HEK293 (cell line): ENCODE measurements at regions not wholly inside any gene's neighbourhood (a gene's known extent, or its start where the extent isn't known, plus 50 kb on each side); places are given as distances from the start of the nearest gene placed in this dataset.

Source experiments
- CTCF ChIA-PET: fragments of 350-600 bp; formaldehyde crosslinking; extraction: SDS; loops from one replicate; lab custom pipeline; 2021; ENCODE audit warnings: antibody characterized with exemption; lab: Yijun Ruan, JAX
- POLR2A ChIA-PET: fragments of 300-600 bp; formaldehyde crosslinking; extraction: SDS; loops from one replicate; lab custom pipeline; 2020; ENCODE audit warnings: antibody characterized with exemption, inconsistent platforms; lab: Yijun Ruan, JAX
- H3K27ac ChIP-seq: fragments of 200-500 bp; sonication (Bioruptor generic); 2 replicates; pipeline ENCODE4 v1.5.1; 2014; ENCODE audit warnings: low read depth, low read length, control low read depth, inconsistent platforms; ENCODE audit errors: extremely low read depth
- H3K36me3 ChIP-seq, 2 experiments: fragments of 200-500 bp in 1 of 2; sonication (Bioruptor generic) in 1 of 2; 1 replicate in 1 of 2; 2 replicates in 1 of 2; pipeline ENCODE4 v1.5.1; 2014 to 2017; ENCODE audit warnings: inconsistent platforms in 2 of 2, low read length in 2 of 2; ENCODE audit not compliant: control insufficient read depth in 2 of 2, insufficient read depth in 1 of 2
- H3K4me1 ChIP-seq: fragments of 200-500 bp; sonication (Bioruptor generic); 2 replicates; pipeline ENCODE4 v1.5.1; 2014; ENCODE audit warnings: mild to moderate bottlenecking, low read length, inconsistent platforms; ENCODE audit not compliant: control insufficient read depth, insufficient read depth
- H3K4me3 ChIP-seq: 2 replicates; pipeline ENCODE4 v1.5.1; 2011; ENCODE audit warnings: low read depth, mild to moderate bottlenecking, control low read depth, low read length, moderate library complexity
- H3K9me3 ChIP-seq: fragments of 200-500 bp; sonication (Bioruptor generic); 2 replicates; pipeline ENCODE4 v1.5.1; 2014; ENCODE audit warnings: low read depth, low read length, inconsistent platforms; ENCODE audit not compliant: control insufficient read depth, insufficient read depth
- BCL11B ChIP-seq: fragments of 450-650 bp; formaldehyde crosslinking; IDR thresholded peaks from 2 replicates; pipeline ENCODE4 v1.5.1; 2016; ENCODE audit warnings: low read depth, missing biosample characterization, missing genetic modification characterization
- FEZF1 ChIP-seq: fragments of 450-650 bp; formaldehyde crosslinking; IDR thresholded peaks from 2 replicates; pipeline ENCODE4 v1.5.1; 2016; ENCODE audit warnings: missing biosample characterization, missing genetic modification characterization
- GLIS2 ChIP-seq: fragments of 450-650 bp; formaldehyde crosslinking; IDR thresholded peaks from 2 replicates; pipeline ENCODE4 v1.5.1; 2016; ENCODE audit warnings: missing biosample characterization, missing genetic modification characterization
- HOXC10 ChIP-seq: sonication (generic); formaldehyde crosslinking; IDR thresholded peaks from 2 replicates; pipeline ENCODE4 v1.8.1; 2023; ENCODE audit warnings: mild to moderate bottlenecking, missing genetic modification reagents
- HOXD13 ChIP-seq: sonication (generic); formaldehyde crosslinking; IDR thresholded peaks from 2 replicates; pipeline ENCODE4 v1.8.0; 2022; ENCODE audit warnings: missing genetic modification reagents, borderline replicate concordance
- IKZF3 ChIP-seq: fragments of 450-650 bp; IDR thresholded peaks from 2 replicates; pipeline ENCODE4 v1.5.0; 2018; ENCODE audit warnings: missing biosample characterization, mild to moderate bottlenecking, missing genetic modification characterization, moderate library complexity
- KLF8 ChIP-seq: fragments of 450-650 bp; formaldehyde crosslinking; IDR thresholded peaks from 2 replicates; pipeline ENCODE4 v1.5.1; 2016; ENCODE audit warnings: missing biosample characterization, missing genetic modification characterization
- PRDM1 ChIP-seq: fragments of 450-650 bp; formaldehyde crosslinking; IDR thresholded peaks from 2 replicates; pipeline ENCODE4; 2016; ENCODE audit warnings: missing biosample characterization, missing genetic modification characterization
- SCRT2 ChIP-seq: fragments of 450-650 bp; formaldehyde crosslinking; IDR thresholded peaks from 2 replicates; pipeline ENCODE4 v1.5.1; 2016; ENCODE audit warnings: missing biosample characterization, missing genetic modification characterization
- SP2 ChIP-seq: fragments of 450-650 bp; formaldehyde crosslinking; IDR thresholded peaks from 2 replicates; pipeline ENCODE4 v1.5.1; 2016; ENCODE audit warnings: missing biosample characterization, missing genetic modification characterization
- ZFP37 ChIP-seq: fragments of 450-650 bp; formaldehyde crosslinking; IDR thresholded peaks from 2 replicates; pipeline ENCODE4 v1.5.1; 2016; ENCODE audit warnings: missing biosample characterization, missing genetic modification characterization
- ZNF121 ChIP-seq: fragments of 450-650 bp; formaldehyde crosslinking; IDR thresholded peaks from 2 replicates; pipeline ENCODE4 v1.5.1; 2016; ENCODE audit warnings: missing biosample characterization, missing genetic modification characterization
- ZNF133 ChIP-seq: fragments of 450-650 bp; formaldehyde crosslinking; IDR thresholded peaks from 2 replicates; pipeline ENCODE4 v1.5.1; 2016; ENCODE audit warnings: missing biosample characterization, missing genetic modification characterization
- ZNF169 ChIP-seq: fragments of 450-650 bp; formaldehyde crosslinking; IDR thresholded peaks from 2 replicates; pipeline ENCODE4 v1.5.1; 2016; ENCODE audit warnings: missing biosample characterization, missing genetic modification characterization
- ZNF175 ChIP-seq: fragments of 450-650 bp; formaldehyde crosslinking; IDR thresholded peaks from 2 replicates; pipeline ENCODE4 v1.5.1; 2016; ENCODE audit warnings: missing biosample characterization, missing genetic modification characterization
- ZNF362 ChIP-seq: fragments of 450-650 bp; formaldehyde crosslinking; IDR thresholded peaks from 2 replicates; pipeline ENCODE4 v1.5.1; 2016; ENCODE audit warnings: missing biosample characterization, missing genetic modification characterization
- ZNF398 ChIP-seq: fragments of 450-650 bp; formaldehyde crosslinking; IDR thresholded peaks from 2 replicates; pipeline ENCODE4 v1.5.1; 2017; ENCODE audit warnings: missing biosample characterization, missing genetic modification characterization
- ZNF404 ChIP-seq: fragments of 450-650 bp; formaldehyde crosslinking; IDR thresholded peaks from 2 replicates; pipeline ENCODE4 v1.5.1; 2017; ENCODE audit warnings: missing biosample characterization, missing genetic modification characterization
- ZNF449 ChIP-seq: fragments of 450-650 bp; formaldehyde crosslinking; IDR thresholded peaks from 2 replicates; pipeline ENCODE4 v1.5.1; 2017; ENCODE audit warnings: missing biosample characterization, mild to moderate bottlenecking, missing genetic modification characterization, moderate library complexity
- ZNF473 ChIP-seq: fragments of 450-650 bp; formaldehyde crosslinking; IDR thresholded peaks from 2 replicates; pipeline ENCODE4 v1.5.1; 2017; ENCODE audit warnings: missing biosample characterization, missing genetic modification characterization
- ZNF660 ChIP-seq: fragments of 450-650 bp; IDR thresholded peaks from 2 replicates; pipeline ENCODE4 v1.5.1; 2018; ENCODE audit warnings: missing biosample characterization, mild to moderate bottlenecking, missing genetic modification characterization
- ZNF701 ChIP-seq: fragments of 450-650 bp; formaldehyde crosslinking; IDR thresholded peaks from 2 replicates; pipeline ENCODE4 v1.5.1; 2016; ENCODE audit warnings: missing biosample characterization, missing genetic modification characterization
- ZSCAN4 ChIP-seq: fragments of 450-650 bp; formaldehyde crosslinking; IDR thresholded peaks from 2 replicates; pipeline ENCODE4 v1.5.1; 2017; ENCODE audit warnings: missing biosample characterization, missing genetic modification characterization

GRCh38 chr4:52296341-52296740 is 245.2 kb downstream of the SPATA18 start:
- Histone ChIP-seq H3K9me3 (no peaks in the 10 kb centered on the region), H3K36me3 (no peaks in the 10 kb centered on the region)
- POLR2A ChIA-PET, result no interaction called here
- CTCF ChIA-PET, result no interaction called here
- TF ChIP-seq ZNF404, result no peak
- no peak for TF ChIP-seq ZNF660 (tag by site-specific recombination)
- no peak for TF ChIP-seq ZNF473 (tag by site-specific recombination)
- TF ChIP-seq IKZF3 (tag by site-specific recombination), result no peak
- no peak for TF ChIP-seq ZNF449 (tag by site-specific recombination)
- no peak for TF ChIP-seq PRDM1
- TF ChIP-seq, all 188 proteins: peak for 0
- Histone ChIP-seq H3K4me3 (no peak overlapping the region), H3K4me1 (no peaks in the 10 kb centered on the region), H3K27ac (no peak overlapping the region)

GRCh38 chr4:52298444-52298843 is 247.3 kb downstream of the SPATA18 start:
- H3K4me3 ChIP-seq, result no peak overlapping the region
- H3K4me1 ChIP-seq, result no peaks in the 10 kb centered on the region
- H3K9me3 ChIP-seq, result no peaks in the 10 kb centered on the region
- TF ChIP-seq KLF8 (tag by site-specific recombination), result no peak
- TF ChIP-seq SCRT2 (tag by site-specific recombination), result no peak
- no peak for TF ChIP-seq GLIS2 (tag by site-specific recombination)
- no peak for TF ChIP-seq ZFP37 (tag by site-specific recombination)
- TF ChIP-seq ZNF133 (tag by site-specific recombination), result no peak
- no peak for TF ChIP-seq HOXD13 (CRISPR knock-in tag)
- TF ChIP-seq ZSCAN4 (tag by site-specific recombination), result no peak
- no peak for TF ChIP-seq FEZF1 (tag by site-specific recombination)
- no peaks in the 10 kb centered on the region for H3K36me3 ChIP-seq
- ChIA-PET CTCF (no interaction called here), POLR2A (no interaction called here)
- H3K27ac ChIP-seq, result no peak overlapping the region

- Histone ChIP-seq H3K27ac (no peak overlapping the region), H3K4me1 (no peaks in the 10 kb centered on the region), H3K4me3 (no peak overlapping the region), H3K36me3 (no peaks in the 10 kb centered on the region), H3K9me3 (no peaks in the 10 kb centered on the region)
- ChIA-PET CTCF (no interaction called here), POLR2A (no interaction called here)
- TF ChIP-seq ZNF121 (tag by site-specific recombination) (no peak), ZNF169 (no peak), ZNF701 (tag by site-specific recombination) (no peak)
- TF ChIP-seq, all 188 proteins: peak for 0
These were observed 248.0 kb downstream of the SPATA18 start for GRCh38 chr4:52299120-52299519.

- POLR2A ChIA-PET, result no interaction called here
- CTCF ChIA-PET, result no interaction called here
- Histone ChIP-seq H3K9me3 (no peaks in the 10 kb centered on the region), H3K36me3 (no peaks in the 10 kb centered on the region), H3K4me1 (no peaks in the 10 kb centered on the region), H3K4me3 (no peak overlapping the region), H3K27ac (no peak overlapping the region)
- TF ChIP-seq ZNF175 (tag by site-specific recombination) (no peak), ZNF362 (no peak), SP2 (tag by site-specific recombination) (no peak), BCL11B (tag by site-specific recombination) (no peak), ZNF398 (tag by site-specific recombination) (no peak), ZNF121 (tag by site-specific recombination) (no peak), HOXC10 (CRISPR knock-in tag) (no peak)
These were observed 260.5 kb downstream of the SPATA18 start for GRCh38 chr4:52311464-52312125.
